ENCODE measurements at regions not wholly inside any gene's neighbourhood (a gene's known extent, or its start where the extent isn't known, plus 50 kb on each side); places are given as distances from the start of the nearest gene placed in this dataset.

- Histone ChIP-seq H3K27ac (no peak overlapping the region), H3K4me3 (no peak overlapping the region), H3K36me3 (no peaks in the 10 kb centered on the region), H3K9me3 (no peaks in the 10 kb centered on the region), H3K4me1 (ENCODE audit: insufficient read depth) (no peaks in the 10 kb centered on the region), H3K27me3 (no peaks in the 10 kb centered on the region)
- TF ChIP-seq, protein P1, sequence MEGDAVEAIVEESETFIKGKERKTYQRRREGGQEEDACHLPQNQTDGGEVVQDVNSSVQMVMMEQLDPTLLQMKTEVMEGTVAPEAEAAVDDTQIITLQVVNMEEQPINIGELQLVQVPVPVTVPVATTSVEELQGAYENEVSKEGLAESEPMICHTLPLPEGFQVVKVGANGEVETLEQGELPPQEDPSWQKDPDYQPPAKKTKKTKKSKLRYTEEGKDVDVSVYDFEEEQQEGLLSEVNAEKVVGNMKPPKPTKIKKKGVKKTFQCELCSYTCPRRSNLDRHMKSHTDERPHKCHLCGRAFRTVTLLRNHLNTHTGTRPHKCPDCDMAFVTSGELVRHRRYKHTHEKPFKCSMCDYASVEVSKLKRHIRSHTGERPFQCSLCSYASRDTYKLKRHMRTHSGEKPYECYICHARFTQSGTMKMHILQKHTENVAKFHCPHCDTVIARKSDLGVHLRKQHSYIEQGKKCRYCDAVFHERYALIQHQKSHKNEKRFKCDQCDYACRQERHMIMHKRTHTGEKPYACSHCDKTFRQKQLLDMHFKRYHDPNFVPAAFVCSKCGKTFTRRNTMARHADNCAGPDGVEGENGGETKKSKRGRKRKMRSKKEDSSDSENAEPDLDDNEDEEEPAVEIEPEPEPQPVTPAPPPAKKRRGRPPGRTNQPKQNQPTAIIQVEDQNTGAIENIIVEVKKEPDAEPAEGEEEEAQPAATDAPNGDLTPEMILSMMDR (IDR thresholded peaks at IDR 0.05): no peak
- TF ChIP-seq POLR2A (IDR thresholded peaks at IDR 0.05): no peak
- no peak for TF ChIP-seq EP300 (IDR thresholded peaks at IDR 0.05)
- intact Hi-C loops (cut with DNase I): no loop called here
- no peak for DNase-seq
- 75 to 83% (median 76%) methylated on average over 8 of the region's 8 CpGs for WGBS, 3 donors
Measured at GRCh38 chr17:21525464-21526130, 149.4 kb downstream of the KCNJ12 start.

- Histone ChIP-seq H3K36me3 (no peaks in the 10 kb centered on the region), H3K27ac (no peak overlapping the region), H3K27me3 (no peaks in the 10 kb centered on the region), H3K9me3 (no peaks in the 10 kb centered on the region), H3K4me1 (ENCODE audit: insufficient read depth) (no peaks in the 10 kb centered on the region), H3K4me3 (no peak overlapping the region)
- no peak for DNase-seq
- 75 to 86% (median 81%) methylated on average over 9 of the region's 9 CpGs for WGBS, 3 donors
- TF ChIP-seq EP300 (IDR thresholded peaks at IDR 0.05) (no peak), POLR2A (IDR thresholded peaks at IDR 0.05) (no peak)
- TF ChIP-seq, protein P1 (IDR thresholded peaks at IDR 0.05): no peak
- intact Hi-C loops (cut with DNase I): no loop called here
Measured at GRCh38 chr17:21528031-21528695, 152.0 kb downstream of the KCNJ12 start.

DNA sequence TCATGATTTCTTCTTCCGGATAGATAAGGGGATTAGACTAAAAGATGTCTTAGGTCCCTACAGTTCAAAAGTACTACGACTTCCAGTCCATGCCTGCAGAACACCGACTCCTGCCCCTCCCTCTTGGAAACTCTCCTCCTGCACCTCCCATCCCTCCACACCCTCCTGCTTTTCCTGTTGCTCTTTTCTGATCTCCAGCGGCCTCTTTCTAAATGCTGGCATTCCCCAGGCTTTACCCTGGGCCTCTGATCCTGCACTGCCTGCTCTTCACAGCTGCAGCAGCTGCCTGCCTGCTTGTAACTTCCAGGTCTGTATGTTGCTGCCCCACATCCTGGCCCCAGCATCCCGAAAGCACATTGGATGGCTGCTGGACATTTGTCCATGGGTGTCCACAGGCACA is 154.2 kb downstream of the KCNJ12 start:
- Histone ChIP-seq H3K27me3 (no peaks in the 10 kb centered on the region), H3K9me3 (no peaks in the 10 kb centered on the region), H3K36me3 (no peaks in the 10 kb centered on the region), H3K4me1 (ENCODE audit: insufficient read depth) (no peaks in the 10 kb centered on the region), H3K4me3 (no peak overlapping the region), H3K27ac (no peak overlapping the region)
- TF ChIP-seq POLR2A (IDR thresholded peaks at IDR 0.05): no peak
- TF ChIP-seq, protein P1 (IDR thresholded peaks at IDR 0.05): no peak
- TF ChIP-seq EP300 (IDR thresholded peaks at IDR 0.05): no peak
- intact Hi-C loops (cut with DNase I): no loop called here
- no peak for DNase-seq
- 60 to 71% (median 62%) methylated on average over 5 of the region's 5 CpGs for WGBS, 3 donors

DNA sequence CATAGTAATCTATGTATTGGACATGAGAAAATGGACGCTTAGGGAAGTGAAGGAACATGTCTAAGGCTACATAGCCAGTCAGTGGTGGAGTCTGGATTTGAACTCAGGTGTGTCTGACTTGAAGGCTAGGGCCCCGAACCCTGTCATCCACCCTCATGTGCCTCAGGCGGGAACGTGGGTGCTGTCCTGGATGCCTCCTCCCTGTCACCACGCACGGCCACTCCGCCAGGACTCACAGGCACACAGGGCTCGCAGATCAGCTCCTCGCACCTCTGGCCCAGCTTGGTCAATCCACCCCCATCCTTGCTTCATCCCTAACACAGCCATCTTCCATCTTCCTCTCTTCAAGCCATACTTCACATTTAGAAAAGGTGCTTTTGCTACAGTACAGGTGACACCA is 154.7 kb downstream of the KCNJ12 start:
- Histone ChIP-seq H3K27me3 (no peaks in the 10 kb centered on the region), H3K4me1 (ENCODE audit: insufficient read depth) (no peaks in the 10 kb centered on the region), H3K4me3 (no peak overlapping the region), H3K9me3 (no peaks in the 10 kb centered on the region), H3K36me3 (no peaks in the 10 kb centered on the region), H3K27ac (no peak overlapping the region)
- intact Hi-C loops (cut with DNase I): no loop called here
- WGBS, 3 donors: 91 to 95% (median 94%) methylated on average over 9 of the region's 9 CpGs
- no peak for DNase-seq
- TF ChIP-seq POLR2A (IDR thresholded peaks at IDR 0.05) (no peak), EP300 (IDR thresholded peaks at IDR 0.05) (no peak)
- TF ChIP-seq, protein P1 (IDR thresholded peaks at IDR 0.05): no peak

All from ovary (tissue), 7 donors.